GM12865 (cell line): ENCODE measurements at regions not wholly inside any gene's neighbourhood (a gene's known extent, or its start where the extent isn't known, plus 50 kb on each side); places are given as distances from the start of the nearest gene placed in this dataset.

Experiments
- DNase-seq: peaks from one replicate; pipeline ENCODE4 v3.0.0; 2010; ENCODE audit warnings: low read depth
- H3K4me3 ChIP-seq: 2 replicates; pipeline ENCODE4 v1.5.1; 2011; ENCODE audit warnings: mild to moderate bottlenecking, low read depth, low read length, control low read depth
- CTCF ChIP-seq: IDR thresholded peaks from 2 replicates; pipeline ENCODE4 v1.5.1; 2011; ENCODE audit warnings: low read length, control low read depth, low read depth, inconsistent platforms; ENCODE audit not compliant: insufficient read depth; ENCODE audit errors: missing control alignments

- TF ChIP-seq CTCF, result no peak
- DNase-seq, result no peak
- no peak overlapping the region for H3K4me3 ChIP-seq
These were observed 84.7 kb upstream of the RAB27B start for GRCh38 chr18:54743605-54743995.

GRCh38 chr18:54749291-54749690 lies 79.0 kb upstream of the RAB27B start:
- no peak overlapping the region for H3K4me3 ChIP-seq
- no peak for TF ChIP-seq CTCF
- no peak for DNase-seq

GRCh38 chr18:54750350-54750749 lies 77.9 kb upstream of the RAB27B start:
- no peak for DNase-seq
- no peak for TF ChIP-seq CTCF
- H3K4me3 ChIP-seq, result no peak overlapping the region

GRCh38 chr18:54752185-54752584 lies 76.1 kb upstream of the RAB27B start:
- no peak overlapping the region for H3K4me3 ChIP-seq
- DNase-seq, result no peak
- no peak for TF ChIP-seq CTCF

GRCh38 chr18:54755456-54755855 lies 72.8 kb upstream of the RAB27B start:
- DNase-seq, result no peak
- H3K4me3 ChIP-seq, result no peak overlapping the region
- TF ChIP-seq CTCF, result no peak

GRCh38 chr18:54762386-54762785 lies 65.9 kb upstream of the RAB27B start:
- no peak overlapping the region for H3K4me3 ChIP-seq
- no peak for TF ChIP-seq CTCF
- DNase-seq, result no peak

- DNase-seq, result no peak
- H3K4me3 ChIP-seq, result no peak overlapping the region
- no peak for TF ChIP-seq CTCF
These were observed 63.5 kb upstream of the RAB27B start for GRCh38 chr18:54764786-54765185.
